Activated B cell treated with CpG ODN at 0.5 μM for 24 hours (primary cell): ENCODE measurements at regions not wholly inside any gene's neighbourhood (a gene's known extent, or its start where the extent isn't known, plus 50 kb on each side); places are given as distances from the start of the nearest gene placed in this dataset.

Experiments used
- ATAC-seq: fragments of 200-7000 bp; cut with Tn5 transposase; one replicate; pipeline ENCODE4 v1.10.0; 2021; ENCODE audit warnings: low read depth, mild to moderate bottlenecking, moderate library complexity
- CTCF ChIA-PET: fragments of 350-600 bp; sonication (Branson Sonifier 250); formaldehyde crosslinking; loops from one replicate; lab custom pipeline; 2021; ENCODE audit warnings: antibody characterized with exemption; lab: Charles Lee
- POLR2A ChIA-PET: fragments of 350-600 bp; sonication (Branson Sonifier 250); formaldehyde crosslinking; loops from one replicate; lab custom pipeline; 2021; ENCODE audit warnings: antibody characterized with exemption; lab: Charles Lee
- DNase-seq: peaks from one replicate; pipeline ENCODE4 v3.0.0; 2022
- H3K27ac Mint-ChIP-seq: one replicate; pipeline ENCODE4 v1.8.0; 2020; ENCODE audit warnings: mixed read lengths
- H3K27me3 Mint-ChIP-seq: one replicate; pipeline ENCODE4 v1.8.0; 2021; ENCODE audit warnings: mixed read lengths
- H3K36me3 Mint-ChIP-seq: one replicate; pipeline ENCODE4 v1.8.0; 2021; ENCODE audit warnings: low read depth, mixed read lengths
- H3K4me1 Mint-ChIP-seq: one replicate; pipeline ENCODE4 v1.8.0; 2021; ENCODE audit warnings: mixed read lengths
- H3K4me3 Mint-ChIP-seq: one replicate; pipeline ENCODE4 v1.8.0; 2020; ENCODE audit warnings: mild to moderate bottlenecking, mixed read lengths
- H3K9me3 Mint-ChIP-seq: one replicate; pipeline ENCODE4 v1.8.0; 2020; ENCODE audit warnings: mixed read lengths
- intact Hi-C: fragments of 100-400 bp; cut with micrococcal nuclease; formaldehyde crosslinking; loops from one replicate; pipeline ENCODE4 v1.15.1; 2024
- TF ChIP-seq, protein P1 (sequence below): fragments of 200-600 bp; IDR thresholded peaks from one replicate; pipeline ENCODE4 v1.8.0; 2022; ENCODE audit warnings: antibody characterized with exemption, mild to moderate bottlenecking

DNA sequence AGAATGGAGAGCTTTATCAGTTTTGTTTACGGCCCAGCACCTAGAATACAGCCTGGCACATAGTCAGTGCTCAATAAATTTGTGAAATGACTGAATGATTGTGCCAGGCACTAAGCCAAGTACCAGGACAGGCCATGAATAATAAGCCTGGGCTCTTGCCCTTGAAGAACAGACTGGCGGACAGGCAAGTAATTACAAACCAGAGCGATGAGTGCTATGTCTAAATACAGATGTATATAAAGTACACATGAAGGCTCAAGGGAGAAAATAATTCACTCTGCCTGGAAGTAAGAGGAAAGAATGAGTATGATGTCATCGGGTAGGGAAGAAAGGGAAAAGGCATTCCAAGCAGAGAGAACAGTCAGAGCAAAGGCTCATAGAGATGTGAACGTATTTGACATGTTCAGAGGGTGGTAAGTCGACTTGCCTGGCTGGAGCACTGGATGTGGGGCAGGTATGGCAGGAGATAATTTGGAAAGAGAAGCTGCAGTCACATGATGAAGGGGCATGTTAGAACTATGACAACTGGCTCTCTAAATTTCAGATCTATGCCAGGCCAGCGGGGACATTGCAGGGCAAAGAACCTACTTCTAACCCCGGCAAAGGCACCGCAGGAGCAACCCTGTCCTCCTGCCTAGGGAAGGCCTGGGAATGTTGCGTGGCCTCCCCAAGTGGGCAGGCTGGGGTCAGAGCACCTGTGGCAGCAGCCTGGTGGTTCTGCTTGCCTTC, 94.9 kb upstream of the EPCAM start:
- DNase-seq, result no peak
- TF ChIP-seq, protein P1, sequence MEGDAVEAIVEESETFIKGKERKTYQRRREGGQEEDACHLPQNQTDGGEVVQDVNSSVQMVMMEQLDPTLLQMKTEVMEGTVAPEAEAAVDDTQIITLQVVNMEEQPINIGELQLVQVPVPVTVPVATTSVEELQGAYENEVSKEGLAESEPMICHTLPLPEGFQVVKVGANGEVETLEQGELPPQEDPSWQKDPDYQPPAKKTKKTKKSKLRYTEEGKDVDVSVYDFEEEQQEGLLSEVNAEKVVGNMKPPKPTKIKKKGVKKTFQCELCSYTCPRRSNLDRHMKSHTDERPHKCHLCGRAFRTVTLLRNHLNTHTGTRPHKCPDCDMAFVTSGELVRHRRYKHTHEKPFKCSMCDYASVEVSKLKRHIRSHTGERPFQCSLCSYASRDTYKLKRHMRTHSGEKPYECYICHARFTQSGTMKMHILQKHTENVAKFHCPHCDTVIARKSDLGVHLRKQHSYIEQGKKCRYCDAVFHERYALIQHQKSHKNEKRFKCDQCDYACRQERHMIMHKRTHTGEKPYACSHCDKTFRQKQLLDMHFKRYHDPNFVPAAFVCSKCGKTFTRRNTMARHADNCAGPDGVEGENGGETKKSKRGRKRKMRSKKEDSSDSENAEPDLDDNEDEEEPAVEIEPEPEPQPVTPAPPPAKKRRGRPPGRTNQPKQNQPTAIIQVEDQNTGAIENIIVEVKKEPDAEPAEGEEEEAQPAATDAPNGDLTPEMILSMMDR, result no peak
- H3K9me3 Mint-ChIP-seq, result no peaks in the 10 kb centered on the region
- no peak overlapping the region for H3K27ac Mint-ChIP-seq
- no peak for ATAC-seq
- H3K36me3 Mint-ChIP-seq, result no peaks in the 10 kb centered on the region
- H3K27me3 Mint-ChIP-seq, result no peaks in the 10 kb centered on the region
- intact Hi-C loops, result no loop called here
- no peak overlapping the region for H3K4me3 Mint-ChIP-seq
- POLR2A ChIA-PET, result no interaction called here
- CTCF ChIA-PET, result interaction anchor here (1.5 to 3.0 kb wide), 3 partner anchors 48 to 349 kb away, joined by 3 to 14 read pairs (median 3); no protein-coding TSS in a partner anchor
- H3K4me1 Mint-ChIP-seq, result peaks cover 25% of the 10 kb centered on the region

DNA sequence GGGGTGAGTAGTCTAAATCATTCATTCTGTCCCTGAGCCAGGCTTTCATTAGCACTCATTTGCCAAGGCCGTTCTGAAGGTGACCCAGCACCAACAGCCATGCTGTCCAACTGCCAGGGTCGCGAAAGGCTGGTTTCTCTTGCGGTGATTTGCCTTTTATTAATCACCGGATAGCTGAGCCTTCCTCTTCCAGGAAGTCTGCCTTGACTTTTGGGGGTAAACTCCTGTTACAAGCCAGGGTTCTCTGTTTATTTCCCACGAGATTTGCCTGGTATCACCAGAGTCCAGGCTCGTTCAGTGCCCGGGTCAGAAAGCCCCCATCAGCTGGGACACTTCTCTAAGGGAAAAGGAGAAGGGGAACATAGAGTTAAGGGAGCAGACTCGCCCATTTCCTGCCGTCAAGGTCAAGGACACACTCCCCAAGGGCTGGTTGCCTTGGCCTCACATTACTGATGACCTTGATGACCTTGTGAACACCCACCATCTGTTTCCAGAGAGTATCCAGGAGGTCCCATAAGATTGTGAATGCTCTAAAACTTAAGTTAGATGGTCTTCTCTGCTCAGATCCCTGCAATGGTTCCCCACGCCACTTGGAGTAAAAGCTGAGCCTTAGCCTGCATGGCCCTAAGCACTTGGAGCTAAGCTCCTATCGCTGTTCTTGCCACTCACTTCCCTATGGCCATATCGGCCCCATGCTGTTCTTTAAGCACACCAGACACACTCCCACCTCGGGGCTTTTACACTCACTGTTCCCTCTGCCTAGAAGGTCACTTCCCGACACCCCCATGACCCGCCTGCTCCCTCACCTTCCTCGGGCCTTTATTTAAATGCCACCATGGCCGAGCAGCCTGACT, 96.0 kb upstream of the EPCAM start:
- intact Hi-C loops, result loop anchor here (1.0 kb wide), 2 partner anchors 50 to 354 kb away; no protein-coding TSS in a partner anchor
- peak overlapping the region; percentile 76 for H3K4me3 Mint-ChIP-seq
- H3K4me1 Mint-ChIP-seq, result peaks cover 25% of the 10 kb centered on the region
- ATAC-seq, result no peak
- CTCF ChIA-PET, result interaction anchor here (0.6 to 3.0 kb wide), 8 partner anchors 11 to 348 kb away, joined by 3 to 14 read pairs (median 3); no protein-coding TSS in a partner anchor
- DNase-seq, result no peak
- no peaks in the 10 kb centered on the region for H3K36me3 Mint-ChIP-seq
- H3K9me3 Mint-ChIP-seq, result no peaks in the 10 kb centered on the region
- TF ChIP-seq, protein P1, result no peak
- POLR2A ChIA-PET, result no interaction called here
- H3K27ac Mint-ChIP-seq, result no peak overlapping the region
- no peaks in the 10 kb centered on the region for H3K27me3 Mint-ChIP-seq

DNA sequence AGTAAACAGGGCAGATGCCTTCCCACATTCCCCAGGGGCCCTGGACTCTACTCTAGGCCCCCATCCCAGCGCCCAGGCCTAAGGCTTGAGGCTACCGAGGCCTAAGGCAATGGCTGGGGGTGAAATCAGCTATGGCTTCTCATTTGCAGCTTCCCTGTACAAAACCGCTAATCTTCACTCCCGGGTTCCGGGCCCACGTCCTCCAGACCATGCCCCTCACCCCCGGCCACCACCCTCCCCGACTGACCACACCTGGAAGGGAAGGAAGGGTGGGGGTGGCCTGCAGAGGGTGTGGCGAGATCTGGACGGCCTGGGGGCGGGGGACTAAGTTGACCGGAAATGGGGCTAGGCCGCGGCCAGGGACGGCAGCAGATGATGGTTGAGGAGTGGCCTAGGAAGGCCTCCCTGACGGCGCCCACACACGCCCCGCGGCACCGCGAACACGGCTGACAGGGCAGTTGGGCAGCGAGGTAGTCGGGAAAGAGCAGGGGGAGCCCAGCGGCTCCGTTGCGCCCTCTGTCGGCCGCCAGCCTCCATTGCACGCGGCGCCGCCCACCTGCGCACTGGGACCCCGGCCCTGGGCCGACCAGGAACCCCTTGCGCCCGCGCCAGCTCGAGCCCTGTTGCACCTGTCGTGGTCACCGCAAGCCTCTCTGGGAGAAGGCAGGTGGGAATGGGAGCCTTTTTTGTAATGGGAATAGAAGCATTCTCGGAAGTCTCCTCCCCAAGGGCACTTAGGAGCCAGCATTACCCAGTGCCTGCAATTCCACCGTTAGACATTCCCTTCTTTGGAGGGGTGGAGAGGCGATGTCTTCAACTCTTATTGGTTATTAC, 95.9 kb upstream of the CALM2 start:
- POLR2A ChIA-PET, result interaction anchor here (0.6 to 1.5 kb wide), 3 partner anchors 28 to 290 kb away, joined by 3 to 5 read pairs (median 3); no protein-coding TSS in a partner anchor
- peak; percentile 68 for DNase-seq
- peak overlapping the region; percentile 52 for H3K27ac Mint-ChIP-seq
- CTCF ChIA-PET, result interaction anchor here (0.7 to 3.0 kb wide), 12 partner anchors 10 to 347 kb away, joined by 3 to 14 read pairs (median 3); no protein-coding TSS in a partner anchor
- TF ChIP-seq, protein P1, result peak; percentile 96
- H3K27me3 Mint-ChIP-seq, result no peaks in the 10 kb centered on the region
- H3K36me3 Mint-ChIP-seq, result no peaks in the 10 kb centered on the region
- peaks cover 25% of the 10 kb centered on the region for H3K4me1 Mint-ChIP-seq
- H3K4me3 Mint-ChIP-seq, result peak overlapping the region; percentile 76
- intact Hi-C loops, result loop anchor here (1.0 kb wide), 2 partner anchors 51 to 353 kb away; no protein-coding TSS in a partner anchor
- no peaks in the 10 kb centered on the region for H3K9me3 Mint-ChIP-seq
- peak; percentile 92 for ATAC-seq

DNA sequence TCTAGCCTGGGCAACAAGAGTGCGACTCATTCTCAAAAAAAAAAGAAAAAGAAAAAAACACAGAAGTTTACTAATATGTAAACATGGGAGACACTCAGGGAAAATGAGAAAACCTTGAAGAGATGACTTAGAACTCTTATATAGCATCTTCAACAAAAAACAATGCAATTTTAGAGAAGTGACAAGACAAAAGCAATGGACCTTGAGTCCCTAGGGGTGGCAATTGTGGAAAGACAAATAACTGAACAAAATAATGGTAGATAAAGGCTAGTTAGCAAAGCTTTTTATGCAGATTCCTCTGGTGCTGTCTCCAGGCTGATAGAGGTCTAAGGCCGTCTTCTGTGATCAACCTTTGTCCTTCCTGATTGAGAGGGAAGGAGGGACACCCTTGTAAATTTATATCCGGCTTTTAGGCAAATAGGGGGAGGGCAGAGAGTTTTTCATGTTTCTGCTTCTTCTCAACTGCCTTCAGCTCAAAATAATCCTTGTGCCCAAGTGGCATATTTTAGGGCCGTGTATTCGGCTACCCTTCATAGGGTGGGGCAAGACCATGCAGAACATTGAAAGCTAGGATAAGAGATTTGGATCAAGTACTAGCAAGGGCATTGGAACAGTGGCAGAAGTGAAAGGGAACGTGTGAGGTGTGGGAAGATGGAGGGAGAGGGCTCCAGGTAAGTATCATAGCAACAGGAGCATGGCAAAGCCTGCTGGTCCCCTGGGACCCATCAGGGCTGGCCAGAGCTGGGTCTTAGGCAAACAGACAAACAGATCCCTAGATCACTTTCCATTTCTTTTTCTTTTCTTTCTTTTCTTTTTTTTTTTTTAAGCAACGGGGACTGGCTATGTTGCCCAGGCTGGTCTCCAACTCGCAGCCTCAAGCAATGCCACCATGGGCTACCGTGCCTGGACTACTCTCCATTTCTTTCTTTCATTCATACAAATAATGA, 95.0 kb upstream of the CALM2 start:
- TF ChIP-seq, protein P1, result no peak

More for the DNA sequence above, 95.0 kb upstream of the CALM2 start:
- Mint-ChIP-seq H3K4me1 (peaks cover 25% of the 10 kb centered on the region), H3K4me3 (peak overlapping the region; percentile 76), H3K27ac (peak overlapping the region; percentile 52), H3K27me3 (no peaks in the 10 kb centered on the region), H3K9me3 (no peaks in the 10 kb centered on the region), H3K36me3 (no peaks in the 10 kb centered on the region)
- DNase-seq (no peak), ATAC-seq (peak; percentile 26)
- ChIA-PET CTCF (interaction anchor here (0.7 to 3.0 kb wide), 9 partner anchors 9 to 281 kb away, joined by 3 to 14 read pairs (median 4); no protein-coding TSS in a partner anchor), POLR2A (interaction anchor here (0.6 to 1.5 kb wide), 5 partner anchors 29 to 289 kb away, joined by 3 to 5 read pairs (median 3); no protein-coding TSS in a partner anchor)
- intact Hi-C loops, result no loop called here
